NCI-H345 (cell line): ENCODE measurements at regions not wholly inside any gene's neighbourhood (a gene's known extent, or its start where the extent isn't known, plus 50 kb on each side); places are given as distances from the start of the nearest gene placed in this dataset.

Experiments used
- DNase-seq: peaks from one replicate; lab custom pipeline; 2025; lab: John Stamatoyannopoulos, UW

DNA sequence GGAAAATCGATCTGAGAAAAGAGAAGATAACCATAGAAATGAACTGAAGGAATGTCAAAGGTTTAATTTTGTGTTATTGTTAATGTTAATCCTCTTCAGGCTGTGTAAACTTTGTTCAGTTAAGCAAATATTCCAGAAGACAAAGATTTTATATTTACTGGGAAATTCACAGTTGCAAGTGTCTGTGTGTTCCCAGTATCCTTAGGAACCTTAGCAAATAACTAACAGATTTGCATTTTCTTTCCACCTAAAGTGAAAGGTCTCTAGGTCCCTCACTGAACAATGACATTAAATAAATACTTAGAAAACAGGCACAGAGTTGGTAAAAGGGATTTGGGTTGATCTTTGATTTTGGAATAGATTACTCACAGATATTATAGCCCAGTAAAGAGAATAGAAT lies 324.7 kb downstream of the C4orf33 start:
- DNase-seq = no peak

DNA sequence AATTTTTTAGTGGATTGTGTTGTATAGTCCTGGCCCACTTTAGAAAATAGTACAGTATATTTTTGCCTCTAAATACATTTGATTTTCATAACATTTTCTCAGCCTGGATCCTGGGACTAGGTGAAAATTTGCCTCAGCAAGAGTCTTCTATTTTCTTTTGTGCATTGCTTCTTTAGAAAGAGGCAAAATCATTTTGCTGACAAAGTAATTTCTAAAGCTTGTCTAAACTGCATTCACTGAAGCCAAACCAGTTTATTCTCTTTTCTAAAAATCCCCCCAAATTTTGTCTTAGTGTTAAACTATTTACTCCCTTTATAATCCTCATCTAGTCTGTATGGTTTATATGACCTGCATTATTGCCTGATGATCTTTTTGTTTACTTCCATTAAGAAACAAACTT lies 326.3 kb downstream of the C4orf33 start:
- DNase-seq = no peak

DNA sequence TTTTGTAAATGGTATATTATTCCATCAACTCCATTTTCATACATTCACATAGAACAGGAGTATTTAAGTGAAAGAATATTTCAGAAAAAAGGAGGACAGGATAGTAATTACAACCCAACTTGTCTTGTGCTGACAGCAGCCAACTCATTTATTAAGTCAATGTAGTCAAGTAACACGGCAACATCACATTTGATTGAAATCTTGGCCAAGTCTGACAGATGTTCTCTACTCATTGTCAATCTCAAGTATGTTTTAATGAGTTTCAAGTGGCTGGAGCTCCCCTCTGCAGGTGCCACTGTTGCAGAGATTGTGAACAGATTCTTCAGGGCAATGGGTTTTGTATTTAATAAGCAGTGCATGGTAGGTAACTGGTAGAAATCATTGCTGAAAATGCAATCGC lies 332.5 kb downstream of the C4orf33 start:
- peak; percentile 81 for DNase-seq

DNA sequence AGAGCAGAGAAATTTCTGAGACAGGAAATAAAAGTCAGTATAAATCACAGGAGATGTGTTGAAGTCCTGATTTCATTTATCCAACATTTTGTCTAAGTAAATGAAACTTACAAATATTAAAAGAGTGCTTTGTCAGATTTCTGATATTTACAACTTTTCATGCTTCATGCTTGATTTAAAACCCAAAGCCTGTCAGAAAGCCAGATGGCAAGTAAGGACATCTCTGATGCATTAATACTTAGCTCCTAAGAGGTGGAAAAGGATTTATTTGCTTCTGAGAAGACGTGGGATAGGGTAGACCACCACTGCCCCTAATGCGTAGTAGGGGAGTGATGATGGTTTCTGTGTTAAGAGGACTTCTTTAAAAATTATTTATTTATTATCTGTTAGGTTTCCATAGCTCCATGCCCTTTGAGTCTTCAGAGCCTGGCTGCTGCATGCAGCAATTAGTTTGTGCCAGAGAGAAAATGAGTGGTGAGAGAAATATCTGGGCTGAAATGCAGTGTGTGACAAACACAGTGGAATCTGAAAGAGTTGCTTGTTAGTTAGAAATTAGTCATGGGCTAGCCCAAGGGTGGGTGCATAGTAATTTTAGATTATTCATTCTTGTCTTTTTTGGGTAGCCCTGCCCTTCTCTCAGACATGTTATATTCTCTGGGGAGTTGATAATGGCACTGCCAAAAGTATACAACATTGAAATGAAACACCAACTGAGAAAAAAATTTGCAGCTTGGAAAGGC lies 333.8 kb downstream of the C4orf33 start:
- DNase-seq = no peak

DNA sequence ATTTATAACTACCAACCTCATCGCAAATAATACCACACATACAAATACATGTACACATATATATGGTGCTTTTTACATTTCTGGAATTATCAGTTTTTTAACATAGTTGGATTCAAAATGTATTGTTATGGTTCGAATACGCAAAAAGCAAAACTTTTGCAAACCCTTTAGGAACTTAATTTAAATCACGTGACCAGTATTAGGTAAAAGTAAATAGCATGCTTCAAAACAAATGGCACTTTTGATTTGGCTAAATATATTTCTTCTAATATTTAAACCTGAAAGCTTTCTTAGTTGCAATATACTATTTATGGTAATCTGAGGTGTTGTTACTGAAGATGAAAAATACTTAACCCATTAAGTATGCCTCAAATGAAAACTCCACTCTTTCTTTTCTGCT lies 341.4 kb downstream of the C4orf33 start:
- no peak for DNase-seq

DNA sequence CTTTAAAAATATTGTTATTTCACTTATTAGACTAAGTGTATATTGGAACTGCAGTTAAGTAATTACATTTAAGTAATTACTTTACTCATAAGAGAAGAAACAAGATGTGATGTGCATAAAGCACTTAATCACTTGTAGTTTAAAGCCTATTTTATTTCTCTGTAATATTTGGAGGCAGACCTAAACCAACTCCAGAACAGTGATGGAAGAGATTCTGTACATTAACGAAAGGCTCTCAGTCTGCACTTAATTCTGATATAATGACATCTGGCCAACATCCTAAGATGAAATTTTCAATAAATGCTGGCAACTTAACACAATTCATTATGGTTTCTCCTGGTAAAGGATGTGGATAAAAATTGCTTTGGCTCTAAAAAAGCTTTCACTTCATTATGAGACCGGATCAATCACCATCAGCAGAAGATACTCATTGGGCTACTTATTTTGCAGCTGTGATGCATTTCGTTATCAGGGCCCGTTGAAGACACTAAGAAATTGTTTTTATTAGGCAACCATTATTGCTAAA lies 342.6 kb downstream of the C4orf33 start:
- no peak for DNase-seq

DNA sequence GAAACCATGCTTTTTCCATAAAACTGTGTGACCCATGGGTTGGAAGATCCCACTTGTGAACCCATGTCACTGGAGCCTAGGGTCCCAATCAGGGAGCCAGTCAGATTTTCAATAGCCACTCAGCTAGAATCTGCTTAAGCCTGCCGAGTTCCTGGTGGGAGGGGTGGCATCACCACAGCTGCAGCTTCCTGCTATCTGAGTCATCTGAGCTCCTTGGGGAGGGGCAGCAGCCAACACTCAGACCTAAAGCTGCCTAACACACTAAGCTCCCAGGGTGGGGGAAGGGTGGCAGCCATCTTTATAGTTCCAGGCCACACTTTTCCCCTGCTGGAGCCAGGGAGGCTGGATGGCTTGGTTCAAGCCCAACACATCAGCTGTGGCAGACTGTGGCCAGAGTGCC lies 350.1 kb downstream of the C4orf33 start:
- no peak for DNase-seq

DNA sequence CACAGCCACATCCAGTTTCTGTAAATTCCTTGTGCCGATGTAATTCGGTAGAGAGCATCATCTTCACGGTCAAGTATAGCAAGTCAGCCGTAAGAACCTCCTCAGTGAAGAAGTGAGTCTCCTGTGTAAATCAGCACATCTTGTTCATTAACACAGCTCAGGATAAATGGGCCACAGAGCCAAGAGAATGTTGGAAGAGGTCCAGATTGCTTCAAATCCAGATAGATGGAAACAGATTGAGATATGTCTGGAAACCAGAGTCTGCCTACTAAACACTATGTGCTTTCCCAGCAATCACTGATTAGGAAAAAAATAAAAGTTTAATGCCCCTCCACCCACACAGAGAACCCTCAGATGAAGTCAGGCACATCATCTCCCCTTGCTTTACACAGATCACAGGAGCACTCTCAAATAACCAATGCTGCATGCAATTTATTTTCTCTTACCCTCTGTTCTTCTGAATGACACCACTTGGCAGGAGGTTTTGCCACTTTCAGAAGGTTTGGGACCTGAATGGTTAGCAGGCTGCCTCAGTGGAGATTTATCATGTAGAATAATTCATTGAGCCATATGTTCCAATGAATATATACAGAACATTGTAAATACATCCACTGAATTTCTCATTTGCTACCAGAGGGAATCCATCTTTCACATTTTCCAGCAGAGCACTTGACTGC lies 357.7 kb downstream of the C4orf33 start:
- DNase-seq = peak; percentile 63

DNA sequence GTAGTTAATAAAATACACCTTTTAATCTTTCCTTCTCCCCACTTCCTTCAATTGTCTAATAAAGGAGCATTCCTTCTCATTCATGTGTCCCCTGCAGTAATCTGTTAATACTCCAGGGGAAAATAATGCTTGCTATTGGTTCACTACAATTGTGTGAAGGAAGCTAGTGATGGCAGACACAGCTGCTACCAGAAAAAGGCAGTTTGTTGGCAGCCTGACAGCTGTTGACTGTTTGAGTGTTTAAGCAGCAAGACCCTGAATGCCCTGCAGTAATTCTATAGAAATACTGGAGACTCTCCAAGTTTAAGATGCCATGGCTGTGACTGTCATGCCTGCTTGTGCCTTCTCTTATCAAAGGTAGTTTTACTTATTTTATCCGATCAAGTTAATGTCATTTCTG lies 359.5 kb downstream of the C4orf33 start:
- DNase-seq = peak; percentile 91

DNA sequence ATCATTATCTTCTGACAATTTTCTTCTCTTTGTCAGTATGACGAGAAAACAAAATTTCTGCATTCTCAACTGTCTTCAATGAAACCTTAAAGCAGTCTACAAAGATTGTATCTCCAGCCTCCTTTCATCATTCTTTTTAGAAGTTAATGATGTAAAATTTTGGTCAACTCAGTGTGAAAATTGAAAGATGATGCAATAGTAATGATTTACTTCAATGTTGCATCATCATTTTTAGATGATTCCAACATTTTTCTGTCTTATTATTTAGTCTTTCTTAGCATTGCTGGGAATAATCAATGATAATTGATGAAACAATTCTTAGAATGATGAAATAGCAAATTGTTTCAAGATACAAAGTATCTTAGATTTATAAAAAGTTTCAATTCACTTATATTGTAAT lies 372.7 kb downstream of the C4orf33 start:
- no peak for DNase-seq

DNA sequence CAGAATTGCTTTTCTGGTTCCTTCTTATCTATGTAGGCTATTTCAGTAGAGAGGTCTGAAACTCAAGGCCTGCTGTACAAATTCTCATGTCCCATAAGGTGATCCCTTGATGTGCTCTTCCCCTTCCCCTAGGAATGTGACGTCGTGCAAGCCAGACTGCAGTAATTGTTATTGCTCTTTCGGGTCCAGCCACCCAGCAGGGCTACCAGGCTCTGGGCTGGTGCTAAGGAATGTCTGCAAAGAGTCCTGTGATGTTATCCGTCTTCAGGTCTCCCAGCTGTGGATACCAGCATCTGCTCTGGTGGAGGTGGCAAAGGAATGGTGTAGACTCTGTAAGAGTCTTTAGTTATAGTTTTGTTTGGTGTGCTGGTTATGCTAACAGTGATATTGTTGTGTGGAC lies 378.7 kb downstream of the C4orf33 start:
- DNase-seq = no peak

DNA sequence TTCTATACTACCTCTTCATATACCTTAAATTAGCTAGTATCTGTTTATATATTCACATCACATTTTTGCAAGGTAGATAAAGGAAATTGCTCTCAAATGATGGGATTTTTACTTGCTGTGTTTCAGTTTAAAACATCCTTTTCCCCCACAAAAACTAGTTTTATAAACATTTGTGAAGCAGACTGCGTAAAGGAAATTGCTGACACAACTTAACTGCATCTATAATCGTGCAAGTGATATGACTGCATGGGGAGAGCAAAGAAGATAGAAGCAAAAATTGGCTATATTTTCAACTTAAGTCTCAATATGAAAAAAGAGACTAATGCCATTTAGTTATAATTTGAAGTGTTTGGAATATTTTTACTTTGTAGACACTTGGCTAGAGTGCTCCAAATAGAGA lies 385.2 kb downstream of the C4orf33 start:
- DNase-seq = no peak

DNA sequence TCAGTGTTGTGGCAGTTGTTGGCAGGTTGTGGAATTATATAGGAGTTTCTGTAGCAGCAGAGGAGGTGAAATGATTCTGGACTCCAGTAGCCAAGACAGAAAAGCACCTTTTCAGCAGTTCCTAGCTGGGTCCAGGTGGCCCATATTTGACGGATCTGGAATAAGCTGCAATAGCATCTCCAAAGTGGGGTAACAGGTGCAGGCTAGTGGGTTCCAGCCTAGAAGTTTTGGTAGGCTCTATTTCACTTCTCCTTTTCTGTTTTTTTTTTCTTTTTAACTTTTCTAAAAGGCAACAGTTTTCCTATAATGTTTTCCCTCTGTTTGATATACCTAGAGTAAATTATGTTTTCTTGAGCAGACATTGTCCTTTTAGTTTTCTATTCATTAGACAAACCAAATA lies 392.5 kb downstream of the C4orf33 start:
- no peak for DNase-seq

DNA sequence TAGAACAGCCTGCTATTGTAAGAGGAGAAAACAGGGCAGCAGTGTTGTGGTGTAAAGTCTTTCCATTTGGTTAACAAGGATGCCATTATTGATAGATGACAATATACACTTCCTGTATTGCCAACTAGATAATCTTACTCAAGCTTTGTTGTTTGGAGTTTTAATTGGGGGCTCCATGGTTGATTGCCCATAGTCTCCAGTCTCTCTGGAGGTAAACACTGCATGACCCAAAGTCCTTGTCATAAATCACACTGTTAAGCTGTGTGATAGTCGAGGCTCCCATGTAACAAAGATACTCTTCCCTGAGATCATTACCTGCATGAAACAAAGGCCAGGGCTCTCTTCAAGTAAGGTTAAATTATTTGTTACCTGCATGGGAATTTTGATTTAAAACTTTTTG lies 394.6 kb downstream of the C4orf33 start:
- DNase-seq = no peak

DNA sequence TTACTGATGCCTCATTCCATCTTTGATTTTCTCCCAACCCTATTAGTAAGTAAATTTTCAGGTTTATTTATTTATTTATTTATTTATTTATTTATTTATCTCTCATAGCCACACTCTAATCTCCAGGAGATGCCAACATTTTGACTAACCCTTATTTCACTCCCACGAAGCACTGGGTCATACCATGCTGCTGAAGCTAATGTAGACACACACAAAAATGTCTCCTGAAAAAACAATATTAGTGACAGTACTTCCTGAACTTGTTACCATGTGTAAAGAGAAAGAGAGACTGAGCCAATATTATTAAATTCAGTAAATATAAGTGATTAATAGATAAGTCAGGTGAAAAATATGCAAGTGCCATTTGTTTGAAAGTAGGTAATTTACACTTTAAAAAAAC lies 402.7 kb downstream of the C4orf33 start:
- DNase-seq = no peak

DNA sequence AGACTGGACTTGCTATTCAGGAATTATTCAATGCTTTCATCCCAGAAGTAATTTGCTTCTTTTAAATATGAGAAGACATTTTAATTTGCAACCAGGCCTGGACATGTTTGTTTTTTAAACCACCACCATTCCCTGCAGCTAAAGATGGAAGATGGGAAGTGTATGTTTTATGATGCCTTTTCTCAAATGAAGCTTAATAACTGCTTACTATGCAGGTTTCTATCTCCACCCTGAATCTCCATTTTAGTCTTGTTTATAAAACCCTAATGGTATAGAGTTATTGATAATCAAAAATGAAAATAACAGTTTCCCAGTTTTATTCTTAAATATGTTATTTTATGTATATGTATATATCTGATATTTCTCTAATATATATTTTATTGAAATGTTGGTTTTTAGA lies 418.9 kb downstream of the C4orf33 start:
- DNase-seq = no peak

DNA sequence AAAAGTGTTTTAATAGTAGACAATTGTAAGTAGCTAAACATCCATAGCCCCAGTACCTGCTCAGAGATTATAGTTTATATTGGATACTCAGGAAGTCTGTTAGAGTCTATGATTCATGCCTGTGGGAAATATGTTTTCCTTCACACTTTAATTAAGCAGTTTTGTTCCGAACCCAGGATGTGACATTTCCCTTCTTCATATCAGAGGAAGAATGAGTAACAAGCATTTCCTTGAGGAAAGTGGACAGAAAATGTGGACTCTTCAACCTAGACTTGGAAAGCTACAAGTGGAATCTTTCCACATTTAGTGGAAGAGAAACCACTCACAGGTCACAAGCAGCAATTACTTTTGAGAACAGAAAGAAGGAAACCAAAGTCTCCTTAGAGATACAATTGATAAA lies 419.4 kb downstream of the C4orf33 start:
- no peak for DNase-seq

DNA sequence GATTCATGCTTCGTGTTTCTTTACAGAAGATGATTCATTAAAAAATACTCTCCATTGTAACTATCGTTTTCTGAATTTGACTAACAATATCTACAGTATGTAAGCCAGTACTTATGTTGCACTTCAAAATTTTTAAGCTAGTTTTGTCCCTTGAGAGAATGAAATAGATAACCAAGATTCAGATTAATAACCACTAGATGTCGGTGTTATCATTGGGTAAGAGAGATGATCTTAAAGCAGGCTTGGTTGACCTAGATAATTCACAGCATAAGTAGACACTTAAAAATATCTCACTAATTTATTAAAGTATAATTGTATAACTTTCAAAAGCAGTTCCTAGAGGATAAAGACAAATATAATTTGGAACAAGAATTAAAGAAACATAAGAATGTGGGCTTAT lies 430.9 kb downstream of the C4orf33 start:
- DNase-seq = no peak

DNA sequence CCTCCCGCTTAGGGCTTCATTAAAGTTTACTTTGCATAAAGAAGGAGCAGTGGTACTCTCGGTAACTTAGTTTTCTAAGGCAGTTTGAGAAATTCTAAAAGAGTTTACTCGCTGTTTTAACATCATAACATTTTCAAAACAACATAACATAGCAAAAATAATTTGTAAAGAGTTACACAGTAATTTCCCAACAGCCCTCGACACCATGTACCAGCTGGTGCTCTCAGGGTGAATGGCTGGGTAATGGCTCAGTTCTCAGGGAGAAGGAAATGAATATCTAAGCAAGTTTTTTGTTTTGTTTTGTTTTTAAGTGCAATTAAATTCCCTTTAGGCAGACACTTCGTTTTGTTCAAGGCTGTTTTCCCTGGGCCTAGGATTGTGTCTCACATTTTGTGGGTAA lies 435.3 kb downstream of the C4orf33 start:
- no peak for DNase-seq

DNA sequence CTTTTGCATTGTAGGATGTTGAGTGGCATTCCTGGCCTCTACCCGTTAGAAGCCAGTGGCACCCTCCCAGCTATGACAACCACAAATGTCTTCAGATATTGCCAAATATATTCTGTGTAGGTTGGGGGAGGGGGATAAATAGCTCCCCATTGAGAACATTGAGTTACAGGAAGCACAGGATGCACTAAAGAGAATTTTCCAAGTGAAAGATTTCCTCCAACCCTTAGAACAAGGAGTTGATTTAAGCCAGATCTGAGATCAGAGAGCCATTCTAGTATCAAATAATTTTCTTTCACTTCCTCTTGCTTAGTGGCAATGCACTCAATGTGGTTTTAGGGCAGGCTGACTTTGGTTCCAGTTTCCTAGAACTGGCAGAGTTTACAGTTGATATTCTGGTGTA lies 436.6 kb downstream of the C4orf33 start:
- no peak for DNase-seq

DNA sequence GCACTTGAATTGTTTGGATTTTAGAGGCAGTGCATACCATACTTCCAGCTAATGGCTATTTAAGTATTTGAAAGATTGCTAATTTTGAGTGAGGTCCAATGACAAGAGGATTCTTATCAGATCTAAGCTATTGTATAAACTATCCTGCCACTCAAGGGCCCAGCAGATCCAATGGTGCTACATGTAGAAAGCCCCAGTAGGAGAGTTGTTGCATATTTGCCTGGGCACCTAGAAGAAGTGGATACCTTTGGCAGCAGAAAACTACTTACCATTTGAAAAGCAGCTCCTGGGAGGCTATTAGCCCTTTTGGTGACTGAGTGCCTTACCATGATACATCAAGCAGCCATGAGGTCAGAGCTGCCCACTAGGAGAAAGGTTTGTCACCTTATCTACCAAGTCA lies 447.3 kb downstream of the C4orf33 start:
- no peak for DNase-seq

DNA sequence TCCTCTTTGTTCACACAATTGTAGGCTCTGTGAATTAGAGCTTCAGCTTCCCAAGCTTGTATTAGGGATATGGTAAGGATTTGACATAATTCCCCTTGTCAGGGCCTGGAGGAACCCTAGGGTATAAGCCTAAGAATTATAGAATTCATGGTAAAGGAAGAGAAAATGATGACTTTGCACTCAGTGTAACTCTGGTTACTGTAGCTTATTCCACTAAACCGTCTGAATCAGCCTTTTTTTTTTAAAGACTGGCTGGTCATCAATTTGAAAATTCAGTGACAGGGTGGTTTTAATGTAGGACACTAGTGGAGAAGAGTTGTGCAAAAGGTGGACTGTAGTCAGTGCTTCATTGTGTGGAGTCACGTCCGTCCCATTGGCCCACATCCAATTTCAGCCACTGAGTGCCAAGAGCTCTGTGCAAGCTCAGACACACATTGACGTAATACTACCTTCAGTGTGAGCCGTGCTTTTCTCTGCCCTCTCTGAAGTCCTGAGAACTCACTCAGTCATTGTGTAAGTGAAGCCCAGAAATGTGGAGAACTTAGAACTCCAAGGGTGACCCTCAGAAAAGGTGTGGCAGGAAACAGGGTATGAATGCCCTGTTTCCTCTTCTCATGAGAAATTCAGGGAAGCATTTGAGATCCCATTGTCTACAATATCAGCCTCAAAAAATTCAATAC lies 449.8 kb downstream of the C4orf33 start:
- DNase-seq = peak; percentile 12

DNA sequence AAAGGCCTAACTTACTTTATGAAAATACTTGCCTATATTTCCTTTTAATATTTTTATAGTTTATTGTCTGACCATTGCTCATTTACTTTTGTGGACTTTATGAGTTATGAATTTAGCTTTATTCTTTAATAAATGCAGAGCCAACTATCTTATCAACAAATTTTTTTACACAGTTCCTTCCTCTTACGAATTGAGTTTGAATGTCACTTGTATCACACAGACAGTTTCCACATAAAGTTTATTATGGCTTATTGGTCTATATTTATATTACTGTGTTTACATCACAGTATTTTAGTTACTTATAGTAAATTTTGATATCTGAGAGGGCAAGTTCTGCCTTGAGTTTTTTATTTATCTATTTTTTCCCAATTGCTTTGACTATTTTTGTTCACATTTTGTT lies 450.6 kb downstream of the C4orf33 start:
- no peak for DNase-seq
